SK-N-SH treated with all-trans-retinoic acid at 6 μM for 48 hours (cell line): ENCODE measurements at regions not wholly inside any gene's neighbourhood (a gene's known extent, or its start where the extent isn't known, plus 50 kb on each side); places are given as distances from the start of the nearest gene placed in this dataset.
"Not testable (repeated sequence)": the region's sequence is repeated elsewhere in the genome, so short reads cannot be mapped to it uniquely, and the experiment has no call there.

Source experiments
- ATAC-seq: fragments of 200-7000 bp; cut with Tn5 transposase; 3 replicates; pipeline ENCODE4 v1.9.1; 2020; ENCODE audit warnings: mild to moderate bottlenecking, moderate library complexity
- ARNTL ChIP-seq: fragments of 450-650 bp; formaldehyde crosslinking; IDR thresholded peaks from 2 replicates; pipeline ENCODE4 v1.5.0; 2020; ENCODE audit warnings: low read depth, mild to moderate bottlenecking, moderate library complexity, borderline replicate concordance
- BACH2 ChIP-seq: fragments of 250-450 bp; sonication (Bioruptor Pico); IDR thresholded peaks from 2 replicates; pipeline ENCODE4 v1.9.0; 2021; ENCODE audit warnings: mild to moderate bottlenecking, borderline replicate concordance
- CSDC2 ChIP-seq: fragments of 250-450 bp; sonication (Bioruptor Pico); IDR thresholded peaks from 2 replicates; pipeline ENCODE4 v1.5.0; 2020; ENCODE audit warnings: mild to moderate bottlenecking, moderate library complexity
- ESRRG ChIP-seq: fragments of 250-450 bp; sonication (Bioruptor Pico); IDR thresholded peaks from 2 replicates; pipeline ENCODE4 v1.6.1; 2021; ENCODE audit warnings: mild to moderate bottlenecking
- GLIS3 ChIP-seq: fragments of 250-450 bp; sonication (Bioruptor Pico); IDR thresholded peaks from 2 replicates; pipeline ENCODE4 v1.5.0; 2020; ENCODE audit warnings: mild to moderate bottlenecking, moderate library complexity
- ISL1 ChIP-seq: fragments of 250-450 bp; sonication (Bioruptor Pico); IDR thresholded peaks from 2 replicates; pipeline ENCODE4 v2.1.2; 2022; ENCODE audit warnings: mild to moderate bottlenecking, moderate library complexity
- OSR1 ChIP-seq: fragments of 250-450 bp; sonication (Bioruptor Pico); IDR thresholded peaks from 2 replicates; pipeline ENCODE4 v1.8.0; 2022; ENCODE audit warnings: moderate library complexity, mild to moderate bottlenecking, inconsistent platforms
- PPARA ChIP-seq: fragments of 250-450 bp; sonication (Bioruptor Pico); IDR thresholded peaks from 2 replicates; pipeline ENCODE4 v1.5.0; 2020; ENCODE audit warnings: mild to moderate bottlenecking, borderline replicate concordance
- RARB ChIP-seq: fragments of 250-450 bp; sonication (Bioruptor Pico); IDR thresholded peaks from 2 replicates; pipeline ENCODE4 v1.8.0; 2021; ENCODE audit warnings: mild to moderate bottlenecking, moderate library complexity
- TCF4 ChIP-seq: fragments of 250-450 bp; sonication (Bioruptor Pico); IDR thresholded peaks from 2 replicates; pipeline ENCODE4 v1.8.0; 2021; ENCODE audit warnings: mild to moderate bottlenecking, moderate library complexity, borderline replicate concordance
- TOX ChIP-seq: fragments of 250-450 bp; sonication (Bioruptor Pico); IDR thresholded peaks from 2 replicates; pipeline ENCODE4 v1.8.0; 2021; ENCODE audit warnings: mild to moderate bottlenecking, moderate library complexity, borderline replicate concordance
- ZC3H10 ChIP-seq: fragments of 250-450 bp; sonication (Bioruptor Pico); IDR thresholded peaks from 2 replicates; pipeline ENCODE4 v1.5.1; 2021; ENCODE audit warnings: mild to moderate bottlenecking, moderate library complexity
- ZFP3 ChIP-seq: fragments of 250-450 bp; sonication (Bioruptor Pico); IDR thresholded peaks from 2 replicates; pipeline ENCODE4 v1.5.0; 2020; ENCODE audit warnings: mild to moderate bottlenecking, moderate library complexity
- ZFP30 ChIP-seq: fragments of 450-650 bp; formaldehyde crosslinking; IDR thresholded peaks from 2 replicates; pipeline ENCODE4 v1.5.0; 2022; ENCODE audit warnings: mild to moderate bottlenecking, moderate library complexity
- ZNF565 ChIP-seq: fragments of 450-650 bp; formaldehyde crosslinking; conservative IDR thresholded peaks from 2 replicates; pipeline ENCODE4 v1.5.0; 2020; ENCODE audit warnings: low read depth, mild to moderate bottlenecking, moderate library complexity
- ZNF70 ChIP-seq: fragments of 450-650 bp; formaldehyde crosslinking; IDR thresholded peaks from 2 replicates; pipeline ENCODE4 v1.5.0; 2020; ENCODE audit warnings: mild to moderate bottlenecking, moderate library complexity
- ZNF8 ChIP-seq: fragments of 450-650 bp; formaldehyde crosslinking; IDR thresholded peaks from 2 replicates; pipeline ENCODE4 v1.5.0; 2020; ENCODE audit warnings: mild to moderate bottlenecking, moderate library complexity
- TF ChIP-seq, protein P1 (sequence below): fragments of 250-450 bp; sonication (Bioruptor Pico); IDR thresholded peaks from 2 replicates; pipeline ENCODE4 v1.8.0; 2020; ENCODE audit warnings: mild to moderate bottlenecking, moderate library complexity, borderline replicate concordance
- TF ChIP-seq, protein P2 (sequence below): fragments of 250-450 bp; sonication (Bioruptor Pico); IDR thresholded peaks from 2 replicates; pipeline ENCODE4 v1.5.1; 2020; ENCODE audit warnings: low read depth, mild to moderate bottlenecking, moderate library complexity
- TF ChIP-seq, protein P3 (sequence below): fragments of 250-450 bp; sonication (Bioruptor Pico); IDR thresholded peaks from 2 replicates; pipeline ENCODE4 v1.8.0; 2021; ENCODE audit warnings: low read depth, mild to moderate bottlenecking, moderate library complexity, borderline replicate concordance

DNA sequence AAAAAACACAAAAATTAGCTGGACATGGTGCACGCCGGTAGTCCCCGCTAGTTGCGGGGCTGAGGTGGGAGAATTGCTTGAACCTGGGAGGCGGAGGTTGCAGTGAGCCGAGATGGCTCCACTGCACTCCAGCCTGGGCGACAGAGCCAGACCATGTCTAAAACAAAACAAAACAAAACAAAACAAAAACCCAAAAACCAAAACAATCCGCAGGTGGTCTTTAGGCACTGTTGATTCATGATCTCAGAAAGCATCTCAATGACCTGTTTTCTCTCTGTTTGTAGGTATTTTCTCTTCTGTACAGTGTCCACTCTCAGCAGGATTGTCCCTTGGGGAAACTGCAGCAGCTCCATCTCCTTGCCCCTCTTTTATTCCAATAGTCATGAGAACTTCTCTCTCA, 74.9 kb upstream of the ADGRL2 start:
- TF ChIP-seq, protein P1, sequence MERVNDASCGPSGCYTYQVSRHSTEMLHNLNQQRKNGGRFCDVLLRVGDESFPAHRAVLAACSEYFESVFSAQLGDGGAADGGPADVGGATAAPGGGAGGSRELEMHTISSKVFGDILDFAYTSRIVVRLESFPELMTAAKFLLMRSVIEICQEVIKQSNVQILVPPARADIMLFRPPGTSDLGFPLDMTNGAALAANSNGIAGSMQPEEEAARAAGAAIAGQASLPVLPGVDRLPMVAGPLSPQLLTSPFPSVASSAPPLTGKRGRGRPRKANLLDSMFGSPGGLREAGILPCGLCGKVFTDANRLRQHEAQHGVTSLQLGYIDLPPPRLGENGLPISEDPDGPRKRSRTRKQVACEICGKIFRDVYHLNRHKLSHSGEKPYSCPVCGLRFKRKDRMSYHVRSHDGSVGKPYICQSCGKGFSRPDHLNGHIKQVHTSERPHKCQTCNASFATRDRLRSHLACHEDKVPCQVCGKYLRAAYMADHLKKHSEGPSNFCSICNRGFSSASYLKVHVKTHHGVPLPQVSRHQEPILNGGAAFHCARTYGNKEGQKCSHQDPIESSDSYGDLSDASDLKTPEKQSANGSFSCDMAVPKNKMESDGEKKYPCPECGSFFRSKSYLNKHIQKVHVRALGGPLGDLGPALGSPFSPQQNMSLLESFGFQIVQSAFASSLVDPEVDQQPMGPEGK (CRISPR knock-in tag) = no peak
- no peak for TF ChIP-seq TOX (CRISPR knock-in tag)
- no peak for TF ChIP-seq PPARA (CRISPR knock-in tag)
- no peak for TF ChIP-seq ZNF565 (CRISPR knock-in tag)
- TF ChIP-seq ESRRG (CRISPR knock-in tag) = no peak
- TF ChIP-seq GLIS3 (CRISPR knock-in tag) = no peak
- TF ChIP-seq, protein P2, sequence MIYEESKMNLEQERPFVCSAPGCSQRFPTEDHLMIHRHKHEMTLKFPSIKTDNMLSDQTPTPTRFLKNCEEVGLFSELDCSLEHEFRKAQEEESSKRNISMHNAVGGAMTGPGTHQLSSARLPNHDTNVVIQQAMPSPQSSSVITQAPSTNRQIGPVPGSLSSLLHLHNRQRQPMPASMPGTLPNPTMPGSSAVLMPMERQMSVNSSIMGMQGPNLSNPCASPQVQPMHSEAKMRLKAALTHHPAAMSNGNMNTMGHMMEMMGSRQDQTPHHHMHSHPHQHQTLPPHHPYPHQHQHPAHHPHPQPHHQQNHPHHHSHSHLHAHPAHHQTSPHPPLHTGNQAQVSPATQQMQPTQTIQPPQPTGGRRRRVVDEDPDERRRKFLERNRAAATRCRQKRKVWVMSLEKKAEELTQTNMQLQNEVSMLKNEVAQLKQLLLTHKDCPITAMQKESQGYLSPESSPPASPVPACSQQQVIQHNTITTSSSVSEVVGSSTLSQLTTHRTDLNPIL (CRISPR knock-in tag) = no peak
- no peak for TF ChIP-seq OSR1 (CRISPR knock-in tag)
- TF ChIP-seq RARB = no peak
- TF ChIP-seq ZFP3 (CRISPR knock-in tag) = no peak
- TF ChIP-seq TCF4 = no peak
- no peak for TF ChIP-seq CSDC2 (CRISPR knock-in tag)
- TF ChIP-seq, all 23 proteins: peak for 0
- ATAC-seq = no peak

DNA sequence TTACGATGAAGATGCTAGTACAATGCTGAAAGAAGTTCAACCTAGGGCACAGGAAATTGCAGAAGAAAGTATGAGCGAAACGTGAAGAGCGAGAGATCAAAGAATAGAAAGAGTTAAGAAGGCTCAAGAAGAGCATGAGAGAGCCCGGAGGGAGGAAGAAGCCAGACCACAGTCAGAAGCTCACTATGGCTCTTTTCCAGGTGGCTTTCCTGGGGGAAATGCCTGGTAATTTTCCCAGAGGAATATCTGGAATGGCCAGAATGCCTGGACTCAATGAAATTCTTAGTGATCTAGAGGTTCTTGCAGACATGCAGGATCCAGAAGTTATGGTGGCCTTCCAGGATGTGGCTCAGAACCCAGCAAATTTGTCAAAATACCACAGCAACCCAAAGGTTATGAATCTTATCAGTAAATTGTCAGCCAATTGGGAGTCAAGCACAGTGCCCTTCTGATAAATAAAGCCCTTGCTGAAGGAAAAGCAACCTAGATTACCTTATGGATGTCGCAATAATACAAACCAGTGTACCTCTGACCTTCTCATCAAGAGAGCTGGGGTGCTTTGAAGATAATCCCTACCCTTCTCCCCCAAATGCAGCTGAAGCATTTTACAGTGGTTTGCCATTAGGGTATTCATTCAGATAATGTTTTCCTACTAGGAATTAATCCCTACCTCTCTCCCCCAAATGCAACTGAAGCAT, 78.0 kb upstream of the ADGRL2 start:
- not testable (repeated sequence) for ATAC-seq

DNA sequence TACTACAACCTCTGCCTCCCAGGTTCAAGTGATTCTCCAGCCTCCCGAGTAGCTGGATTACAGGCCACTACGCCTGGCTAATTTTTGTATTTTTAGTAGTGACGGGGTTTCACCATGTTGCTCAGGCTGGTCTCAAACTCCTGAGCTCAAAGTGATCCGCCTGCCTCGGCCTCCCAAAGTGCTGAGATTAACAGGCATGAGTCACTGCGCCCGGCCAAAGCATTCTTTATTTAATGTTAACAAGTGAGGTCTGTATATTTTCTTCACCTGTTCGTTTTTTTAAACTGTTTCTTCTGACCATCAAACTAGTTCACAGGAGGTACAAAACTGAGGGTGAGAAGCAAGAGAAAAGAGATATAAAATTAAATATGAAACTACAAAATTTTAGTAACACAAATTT, 80.5 kb upstream of the ADGRL2 start:
- ATAC-seq = not testable (repeated sequence)

DNA sequence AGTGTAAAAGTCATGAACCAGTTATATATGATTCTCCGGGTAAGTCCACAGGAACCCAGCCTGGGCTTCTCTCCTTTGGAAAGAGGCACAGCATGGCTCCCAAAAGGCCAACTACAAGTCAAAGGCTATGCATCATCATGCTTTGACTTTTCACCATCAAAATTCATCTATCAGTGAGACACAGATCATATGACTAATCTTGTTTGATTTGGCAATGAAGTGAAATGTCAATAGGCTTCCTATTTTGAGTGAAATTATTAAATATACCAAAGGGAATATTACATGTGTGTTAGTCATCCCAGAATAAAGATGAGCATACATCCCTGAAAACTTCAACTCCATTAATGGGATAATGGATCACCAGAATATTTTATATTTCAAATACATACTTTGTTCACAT, 83.5 kb upstream of the ADGRL2 start:
- no peak for ATAC-seq
- no peak for TF ChIP-seq CSDC2 (CRISPR knock-in tag)
- TF ChIP-seq ZFP30 (CRISPR knock-in tag) = no peak
- no peak for TF ChIP-seq OSR1 (CRISPR knock-in tag)
- TF ChIP-seq BACH2 (CRISPR knock-in tag) = no peak
- no peak for TF ChIP-seq ZNF8
- TF ChIP-seq, protein P2 (CRISPR knock-in tag) = no peak
- TF ChIP-seq ESRRG (CRISPR knock-in tag) = no peak
- no peak for TF ChIP-seq ZFP3 (CRISPR knock-in tag)
- TF ChIP-seq GLIS3 (CRISPR knock-in tag) = no peak
- no peak for TF ChIP-seq ZNF70 (CRISPR knock-in tag)
- no peak for TF ChIP-seq ZNF565 (CRISPR knock-in tag)
- TF ChIP-seq ISL1 (CRISPR knock-in tag) = no peak
- TF ChIP-seq TOX (CRISPR knock-in tag) = no peak
- no peak for TF ChIP-seq RARB
- TF ChIP-seq, protein P1 (CRISPR knock-in tag) = no peak
- TF ChIP-seq, protein P3, sequence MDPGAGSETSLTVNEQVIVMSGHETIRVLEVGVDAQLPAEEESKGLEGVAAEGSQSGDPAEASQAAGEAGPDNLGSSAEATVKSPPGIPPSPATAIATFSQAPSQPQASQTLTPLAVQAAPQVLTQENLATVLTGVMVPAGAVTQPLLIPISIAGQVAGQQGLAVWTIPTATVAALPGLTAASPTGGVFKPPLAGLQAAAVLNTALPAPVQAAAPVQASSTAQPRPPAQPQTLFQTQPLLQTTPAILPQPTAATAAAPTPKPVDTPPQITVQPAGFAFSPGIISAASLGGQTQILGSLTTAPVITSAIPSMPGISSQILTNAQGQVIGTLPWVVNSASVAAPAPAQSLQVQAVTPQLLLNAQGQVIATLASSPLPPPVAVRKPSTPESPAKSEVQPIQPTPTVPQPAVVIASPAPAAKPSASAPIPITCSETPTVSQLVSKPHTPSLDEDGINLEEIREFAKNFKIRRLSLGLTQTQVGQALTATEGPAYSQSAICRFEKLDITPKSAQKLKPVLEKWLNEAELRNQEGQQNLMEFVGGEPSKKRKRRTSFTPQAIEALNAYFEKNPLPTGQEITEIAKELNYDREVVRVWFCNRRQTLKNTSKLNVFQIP (CRISPR knock-in tag) = no peak
- TF ChIP-seq ARNTL (CRISPR knock-in tag) = no peak
- no peak for TF ChIP-seq PPARA (CRISPR knock-in tag)
- no peak for TF ChIP-seq ZC3H10 (CRISPR knock-in tag)
- TF ChIP-seq TCF4 = no peak
